COLO829 (cell line): ENCODE measurements at regions not wholly inside any gene's neighbourhood (a gene's known extent, or its start where the extent isn't known, plus 50 kb on each side); places are given as distances from the start of the nearest gene placed in this dataset.
"Not testable (repeated sequence)": the region's sequence is repeated elsewhere in the genome, so short reads cannot be mapped to it uniquely, and the experiment has no call there.

Experiments used
- DNase-seq: peaks from one replicate; pipeline ENCODE4 v3.0.0; 2012; ENCODE audit warnings: low spot score

GRCh38 chr7:14971678-14972077 is 69.1 kb upstream of the DGKB start:
- not testable (repeated sequence) for DNase-seq

GRCh38 chr7:14967376-14967775 is 64.8 kb upstream of the DGKB start:
- not testable (repeated sequence) for DNase-seq

- DNase-seq = no peak
These were observed 60.2 kb upstream of the DGKB start for GRCh38 chr7:14962778-14963177.

GRCh38 chr7:14960721-14961120 is 58.2 kb upstream of the DGKB start:
- no peak for DNase-seq

GRCh38 chr7:14959339-14959738 is 56.8 kb upstream of the DGKB start:
- DNase-seq = no peak

- no peak for DNase-seq
These were observed 51.5 kb upstream of the DGKB start for GRCh38 chr7:14954035-14954434.
